Tibial nerve (tissue), 4 donors: ENCODE measurements at regions not wholly inside any gene's neighbourhood (a gene's known extent, or its start where the extent isn't known, plus 50 kb on each side); places are given as distances from the start of the nearest gene placed in this dataset.

Experiments used
- EP300 ChIP-seq, 2 donors: sonication (generic); formaldehyde crosslinking; IDR thresholded peaks; one replicate each; pipeline ENCODE4 v1.6.1; 2017; ENCODE audit warnings: antibody characterized with exemption in 2 of 2, mild to moderate bottlenecking in 1 of 2
- POLR2A ChIP-seq, 2 donors: fragments of 450-650 bp; IDR thresholded peaks; one replicate each; pipeline ENCODE4 v1.6.1; 2017; ENCODE audit warnings: antibody characterized with exemption in 2 of 2, mild to moderate bottlenecking in 2 of 2, moderate library complexity in 2 of 2
- TF ChIP-seq, protein P1 (sequence below), 5 experiments: fragments of 200-600 bp in 3 of 5; fragments of 450-650 bp in 2 of 5; sonication (generic) in 3 of 5; IDR thresholded peaks; one replicate each; pipeline ENCODE4 v1.5.1; 2016 to 2019; ENCODE audit warnings: antibody characterized with exemption in 5 of 5, mild to moderate bottlenecking in 3 of 5, moderate library complexity in 2 of 5

DNA sequence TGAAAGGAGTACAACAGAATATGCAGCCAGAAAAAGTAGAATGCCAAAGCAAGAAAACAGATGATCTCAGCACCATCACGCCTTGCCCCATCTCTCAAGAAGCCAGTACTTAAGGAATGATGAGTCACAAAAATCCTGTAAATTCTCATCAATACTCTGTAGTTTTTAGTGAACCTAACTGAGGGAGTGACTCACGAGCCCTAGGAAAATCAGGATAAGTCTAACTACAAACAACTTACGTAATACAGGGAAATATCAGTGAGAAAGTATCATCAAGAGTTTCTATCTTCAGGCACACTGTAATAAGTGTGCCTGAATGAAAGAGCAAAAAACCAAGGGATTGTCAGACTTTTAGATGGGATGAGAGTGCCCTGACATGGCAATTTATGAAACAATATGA is 644.4 kb downstream of the STPG2 start:
- TF ChIP-seq, protein P1, sequence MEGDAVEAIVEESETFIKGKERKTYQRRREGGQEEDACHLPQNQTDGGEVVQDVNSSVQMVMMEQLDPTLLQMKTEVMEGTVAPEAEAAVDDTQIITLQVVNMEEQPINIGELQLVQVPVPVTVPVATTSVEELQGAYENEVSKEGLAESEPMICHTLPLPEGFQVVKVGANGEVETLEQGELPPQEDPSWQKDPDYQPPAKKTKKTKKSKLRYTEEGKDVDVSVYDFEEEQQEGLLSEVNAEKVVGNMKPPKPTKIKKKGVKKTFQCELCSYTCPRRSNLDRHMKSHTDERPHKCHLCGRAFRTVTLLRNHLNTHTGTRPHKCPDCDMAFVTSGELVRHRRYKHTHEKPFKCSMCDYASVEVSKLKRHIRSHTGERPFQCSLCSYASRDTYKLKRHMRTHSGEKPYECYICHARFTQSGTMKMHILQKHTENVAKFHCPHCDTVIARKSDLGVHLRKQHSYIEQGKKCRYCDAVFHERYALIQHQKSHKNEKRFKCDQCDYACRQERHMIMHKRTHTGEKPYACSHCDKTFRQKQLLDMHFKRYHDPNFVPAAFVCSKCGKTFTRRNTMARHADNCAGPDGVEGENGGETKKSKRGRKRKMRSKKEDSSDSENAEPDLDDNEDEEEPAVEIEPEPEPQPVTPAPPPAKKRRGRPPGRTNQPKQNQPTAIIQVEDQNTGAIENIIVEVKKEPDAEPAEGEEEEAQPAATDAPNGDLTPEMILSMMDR (IDR thresholded peaks at IDR 0.05), result no peak
- TF ChIP-seq POLR2A (IDR thresholded peaks at IDR 0.05), result no peak
- no peak for TF ChIP-seq EP300 (IDR thresholded peaks at IDR 0.05)
